ENCODE measurements at regions not wholly inside any gene's neighbourhood (a gene's known extent, or its start where the extent isn't known, plus 50 kb on each side); places are given as distances from the start of the nearest gene placed in this dataset.

DNA sequence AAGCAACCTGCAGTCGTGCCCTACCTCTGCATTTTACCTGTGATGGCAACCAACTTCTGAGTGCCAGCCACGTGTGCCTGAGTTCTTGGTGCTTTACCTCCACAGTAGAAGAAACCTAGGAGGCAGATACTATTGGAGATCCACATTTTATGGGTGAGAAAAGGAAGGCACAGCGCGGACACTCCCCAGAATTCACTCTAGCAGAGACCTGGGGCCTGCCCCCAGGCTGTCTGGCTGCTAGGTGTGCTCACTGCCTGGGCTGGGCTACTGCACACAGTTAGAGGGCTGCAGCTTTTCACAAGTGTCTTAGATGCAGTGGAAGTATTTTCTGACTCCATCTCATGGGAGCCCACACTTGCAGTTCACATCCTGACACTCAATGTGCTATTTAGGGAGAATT, 598.8 kb upstream of the ADAMTS16 start:
- no peak for TF ChIP-seq ZBTB7A (IDR thresholded peaks at IDR 0.05; ENCODE audit: low read depth)
- TF ChIP-seq, protein P1, sequence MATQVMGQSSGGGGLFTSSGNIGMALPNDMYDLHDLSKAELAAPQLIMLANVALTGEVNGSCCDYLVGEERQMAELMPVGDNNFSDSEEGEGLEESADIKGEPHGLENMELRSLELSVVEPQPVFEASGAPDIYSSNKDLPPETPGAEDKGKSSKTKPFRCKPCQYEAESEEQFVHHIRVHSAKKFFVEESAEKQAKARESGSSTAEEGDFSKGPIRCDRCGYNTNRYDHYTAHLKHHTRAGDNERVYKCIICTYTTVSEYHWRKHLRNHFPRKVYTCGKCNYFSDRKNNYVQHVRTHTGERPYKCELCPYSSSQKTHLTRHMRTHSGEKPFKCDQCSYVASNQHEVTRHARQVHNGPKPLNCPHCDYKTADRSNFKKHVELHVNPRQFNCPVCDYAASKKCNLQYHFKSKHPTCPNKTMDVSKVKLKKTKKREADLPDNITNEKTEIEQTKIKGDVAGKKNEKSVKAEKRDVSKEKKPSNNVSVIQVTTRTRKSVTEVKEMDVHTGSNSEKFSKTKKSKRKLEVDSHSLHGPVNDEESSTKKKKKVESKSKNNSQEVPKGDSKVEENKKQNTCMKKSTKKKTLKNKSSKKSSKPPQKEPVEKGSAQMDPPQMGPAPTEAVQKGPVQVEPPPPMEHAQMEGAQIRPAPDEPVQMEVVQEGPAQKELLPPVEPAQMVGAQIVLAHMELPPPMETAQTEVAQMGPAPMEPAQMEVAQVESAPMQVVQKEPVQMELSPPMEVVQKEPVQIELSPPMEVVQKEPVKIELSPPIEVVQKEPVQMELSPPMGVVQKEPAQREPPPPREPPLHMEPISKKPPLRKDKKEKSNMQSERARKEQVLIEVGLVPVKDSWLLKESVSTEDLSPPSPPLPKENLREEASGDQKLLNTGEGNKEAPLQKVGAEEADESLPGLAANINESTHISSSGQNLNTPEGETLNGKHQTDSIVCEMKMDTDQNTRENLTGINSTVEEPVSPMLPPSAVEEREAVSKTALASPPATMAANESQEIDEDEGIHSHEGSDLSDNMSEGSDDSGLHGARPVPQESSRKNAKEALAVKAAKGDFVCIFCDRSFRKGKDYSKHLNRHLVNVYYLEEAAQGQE (IDR thresholded peaks at IDR 0.05; ENCODE audit: low read depth) = no peak
- TF ChIP-seq CEBPB (IDR thresholded peaks at IDR 0.05) = no peak
- no peak for TF ChIP-seq CREB1 (IDR thresholded peaks at IDR 0.05; ENCODE audit: low read depth)
- TF ChIP-seq TAF1 (IDR thresholded peaks at IDR 0.05; ENCODE audit: low read depth) = no peak
- no peak for TF ChIP-seq EGR1 (IDR thresholded peaks at IDR 0.05)
- TF ChIP-seq, protein P2, sequence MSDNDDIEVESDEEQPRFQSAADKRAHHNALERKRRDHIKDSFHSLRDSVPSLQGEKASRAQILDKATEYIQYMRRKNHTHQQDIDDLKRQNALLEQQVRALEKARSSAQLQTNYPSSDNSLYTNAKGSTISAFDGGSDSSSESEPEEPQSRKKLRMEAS (IDR thresholded peaks at IDR 0.05) = no peak
- no peak for TF ChIP-seq RAD21 (IDR thresholded peaks at IDR 0.05; ENCODE audit: low read depth)
- TF ChIP-seq EP300 (IDR thresholded peaks at IDR 0.05; ENCODE audit: borderline replicate concordance) = no peak
- TF ChIP-seq TEAD4 (IDR thresholded peaks at IDR 0.05) = no peak
- TF ChIP-seq, protein P3, sequence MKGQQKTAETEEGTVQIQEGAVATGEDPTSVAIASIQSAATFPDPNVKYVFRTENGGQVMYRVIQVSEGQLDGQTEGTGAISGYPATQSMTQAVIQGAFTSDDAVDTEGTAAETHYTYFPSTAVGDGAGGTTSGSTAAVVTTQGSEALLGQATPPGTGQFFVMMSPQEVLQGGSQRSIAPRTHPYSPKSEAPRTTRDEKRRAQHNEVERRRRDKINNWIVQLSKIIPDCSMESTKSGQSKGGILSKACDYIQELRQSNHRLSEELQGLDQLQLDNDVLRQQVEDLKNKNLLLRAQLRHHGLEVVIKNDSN (IDR thresholded peaks at IDR 0.05) = no peak
- no peak for TF ChIP-seq FOXM1 (IDR thresholded peaks at IDR 0.05; ENCODE audit: borderline replicate concordance, low read depth)
- TF ChIP-seq YY1 (IDR thresholded peaks at IDR 0.05; ENCODE audit: low read depth) = no peak
- TF ChIP-seq NFIC (IDR thresholded peaks at IDR 0.05) = no peak

Data from Ishikawa (cell line).